ENCODE measurements at regions not wholly inside any gene's neighbourhood (a gene's known extent, or its start where the extent isn't known, plus 50 kb on each side); places are given as distances from the start of the nearest gene placed in this dataset.
"Not testable (repeated sequence)": the region's sequence is repeated elsewhere in the genome, so short reads cannot be mapped to it uniquely, and the experiment has no call there.

DNA sequence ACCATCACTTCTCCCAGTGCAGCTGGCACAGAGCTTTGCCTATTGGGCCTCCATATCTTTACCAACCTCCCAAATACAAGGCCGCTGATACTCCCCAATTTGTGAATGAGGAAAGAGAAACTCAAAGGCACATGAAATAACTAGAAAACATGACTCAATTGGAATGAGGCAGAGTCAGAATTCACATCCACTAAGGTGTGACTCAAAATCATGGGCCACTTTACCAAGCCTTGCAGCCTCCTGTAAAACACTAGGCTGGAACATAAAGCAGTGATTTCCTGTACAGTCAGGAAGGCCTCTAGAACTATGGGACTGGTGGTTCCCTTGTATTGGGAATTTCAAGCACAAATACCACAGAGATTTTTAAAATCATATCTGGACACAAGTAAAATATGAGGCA is 128.6 kb downstream of the DCLK3 start:
- Histone ChIP-seq H2AK5ac (ENCODE audit: low read length, severe bottlenecking) (no peak overlapping the region), H3K27me3 (ENCODE audit: control insufficient read depth in 1 of 2, insufficient read depth in 1 of 2, low read length in 2 of 2) (no peaks in the 10 kb centered on the region), H3K4me3 (ENCODE audit: insufficient read depth in 1 of 2, low read depth in 1 of 2, low read length in 2 of 2) (no peak overlapping the region), H3K36me3 (ENCODE audit: control insufficient read depth in 1 of 2, insufficient read depth in 2 of 2, low read depth in 1 of 2, low read length in 2 of 2) (no peaks in the 10 kb centered on the region), H3K4me1 (ENCODE audit: control insufficient read depth, insufficient read depth, low read depth, low read length) (no peaks in the 10 kb centered on the region), H2BK15ac (ENCODE audit: low read depth, poor library complexity, severe bottlenecking) (no peak overlapping the region), H3K79me1 (replicated peaks; ENCODE audit: low read length, poor library complexity, severe bottlenecking) (no peaks in the 10 kb centered on the region), H4K91ac (ENCODE audit: low read length) (no peak overlapping the region), H4K8ac (ENCODE audit: low read length) (peak overlapping the region; percentile 20), H3K27ac (ENCODE audit: low read length, poor library complexity, severe bottlenecking) (no peak overlapping the region), H3K14ac (ENCODE audit: low read length in 2 of 2) (no peak overlapping the region), H2AFZ (ENCODE audit: low read depth, low read length) (no peak overlapping the region), H2BK12ac (ENCODE audit: low read length in 2 of 2) (no peak overlapping the region), H3K23ac (ENCODE audit: low read length in 2 of 2) (no peak overlapping the region), H3K9me3 (ENCODE audit: control insufficient read depth, low read length) (no peaks in the 10 kb centered on the region), H3K18ac (ENCODE audit: low read depth in 1 of 2, low read length in 2 of 2) (no peak overlapping the region), H2BK5ac (ENCODE audit: low read depth, low read length, poor library complexity, severe bottlenecking) (no peak overlapping the region), H3K4me2 (ENCODE audit: low read length, poor library complexity, severe bottlenecking) (no peak overlapping the region), H3K9ac (ENCODE audit: low read length) (no peak overlapping the region), H2BK120ac (ENCODE audit: low read depth, low read length) (no peak overlapping the region), H3K4ac (ENCODE audit: low read depth in 1 of 2, low read length in 2 of 2) (no peak overlapping the region)
- no peak for DNase-seq
- 88% methylated on average over 1 of the region's 1 CpG for WGBS

- not testable (repeated sequence) for H3K4me2 ChIP-seq (ENCODE audit: low read length, poor library complexity, severe bottlenecking); H3K23ac ChIP-seq (ENCODE audit: low read length in 2 of 2); H3K36me3 ChIP-seq (ENCODE audit: control insufficient read depth in 1 of 2, insufficient read depth in 2 of 2, low read depth in 1 of 2, low read length in 2 of 2); DNase-seq; H3K9me3 ChIP-seq (ENCODE audit: control insufficient read depth, low read length); H2BK120ac ChIP-seq (ENCODE audit: low read depth, low read length); H4K8ac ChIP-seq (ENCODE audit: low read length); H4K91ac ChIP-seq (ENCODE audit: low read length); H3K4ac ChIP-seq (ENCODE audit: low read depth in 1 of 2, low read length in 2 of 2); H2AK5ac ChIP-seq (ENCODE audit: low read length, severe bottlenecking); H3K4me1 ChIP-seq (ENCODE audit: control insufficient read depth, insufficient read depth, low read depth, low read length); H3K27ac ChIP-seq (ENCODE audit: low read length, poor library complexity, severe bottlenecking); H2BK12ac ChIP-seq (ENCODE audit: low read length in 2 of 2); H3K18ac ChIP-seq (ENCODE audit: low read depth in 1 of 2, low read length in 2 of 2); H3K79me1 ChIP-seq (replicated peaks; ENCODE audit: low read length, poor library complexity, severe bottlenecking); H3K27me3 ChIP-seq (ENCODE audit: control insufficient read depth in 1 of 2, insufficient read depth in 1 of 2, low read length in 2 of 2); H2BK15ac ChIP-seq (ENCODE audit: low read depth, poor library complexity, severe bottlenecking); H2AFZ ChIP-seq (ENCODE audit: low read depth, low read length); H3K14ac ChIP-seq (ENCODE audit: low read length in 2 of 2); H3K9ac ChIP-seq (ENCODE audit: low read length); H3K4me3 ChIP-seq (ENCODE audit: insufficient read depth in 1 of 2, low read depth in 1 of 2, low read length in 2 of 2); H2BK5ac ChIP-seq (ENCODE audit: low read depth, low read length, poor library complexity, severe bottlenecking)
- 97% methylated on average over 20 of the region's 39 CpGs for WGBS
These were observed 130.5 kb downstream of the DCLK3 start for GRCh38 chr3:36633897-36634296.

DNA sequence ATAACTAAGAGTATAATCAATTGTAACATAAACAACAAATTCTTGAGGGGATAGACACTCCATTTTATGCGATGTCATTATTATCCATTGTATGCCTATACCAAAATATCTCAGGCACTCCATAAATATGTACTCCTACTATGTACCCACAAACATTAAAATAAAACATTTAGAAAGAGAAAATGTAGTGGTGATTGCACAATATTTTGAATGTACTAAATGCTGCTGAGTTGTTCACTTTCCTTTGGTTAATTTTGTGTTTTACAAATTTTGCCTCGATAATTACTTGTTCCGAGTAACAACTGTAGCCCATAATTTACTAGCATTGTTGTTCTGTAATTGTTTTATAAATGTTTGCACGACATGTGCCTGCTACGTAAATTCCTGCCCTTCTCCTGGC is 131.3 kb downstream of the DCLK3 start:
- no peak overlapping the region for H2AK5ac ChIP-seq (ENCODE audit: low read length, severe bottlenecking)
- DNase-seq, result no peak
- H3K4me1 ChIP-seq (ENCODE audit: control insufficient read depth, insufficient read depth, low read depth, low read length), result no peaks in the 10 kb centered on the region
- no peak overlapping the region for H3K4me2 ChIP-seq (ENCODE audit: low read length, poor library complexity, severe bottlenecking)
- no peak overlapping the region for H3K23ac ChIP-seq (ENCODE audit: low read length in 2 of 2)
- no peaks in the 10 kb centered on the region for H3K9me3 ChIP-seq (ENCODE audit: control insufficient read depth, low read length)
- no peak overlapping the region for H2BK120ac ChIP-seq (ENCODE audit: low read depth, low read length)
- no peak overlapping the region for H3K4ac ChIP-seq (ENCODE audit: low read depth in 1 of 2, low read length in 2 of 2)
- no peak overlapping the region for H3K4me3 ChIP-seq (ENCODE audit: insufficient read depth in 1 of 2, low read depth in 1 of 2, low read length in 2 of 2)
- H3K27me3 ChIP-seq (ENCODE audit: control insufficient read depth in 1 of 2, insufficient read depth in 1 of 2, low read length in 2 of 2), result no peaks in the 10 kb centered on the region
- no peak overlapping the region for H2BK12ac ChIP-seq (ENCODE audit: low read length in 2 of 2)
- no peak overlapping the region for H4K8ac ChIP-seq (ENCODE audit: low read length)
- no peak overlapping the region for H3K18ac ChIP-seq (ENCODE audit: low read depth in 1 of 2, low read length in 2 of 2)
- no peak overlapping the region for H4K91ac ChIP-seq (ENCODE audit: low read length)
- H3K14ac ChIP-seq (ENCODE audit: low read length in 2 of 2), result no peak overlapping the region
- no peaks in the 10 kb centered on the region for H3K36me3 ChIP-seq (ENCODE audit: control insufficient read depth in 1 of 2, insufficient read depth in 2 of 2, low read depth in 1 of 2, low read length in 2 of 2)
- 100% methylated on average over 3 of the region's 5 CpGs for WGBS
- H2BK15ac ChIP-seq (ENCODE audit: low read depth, poor library complexity, severe bottlenecking), result no peak overlapping the region
- no peak overlapping the region for H3K27ac ChIP-seq (ENCODE audit: low read length, poor library complexity, severe bottlenecking)
- no peak overlapping the region for H2BK5ac ChIP-seq (ENCODE audit: low read depth, low read length, poor library complexity, severe bottlenecking)
- no peak overlapping the region for H2AFZ ChIP-seq (ENCODE audit: low read depth, low read length)
- H3K9ac ChIP-seq (ENCODE audit: low read length), result no peak overlapping the region
- no peaks in the 10 kb centered on the region for H3K79me1 ChIP-seq (replicated peaks; ENCODE audit: low read length, poor library complexity, severe bottlenecking)

DNA sequence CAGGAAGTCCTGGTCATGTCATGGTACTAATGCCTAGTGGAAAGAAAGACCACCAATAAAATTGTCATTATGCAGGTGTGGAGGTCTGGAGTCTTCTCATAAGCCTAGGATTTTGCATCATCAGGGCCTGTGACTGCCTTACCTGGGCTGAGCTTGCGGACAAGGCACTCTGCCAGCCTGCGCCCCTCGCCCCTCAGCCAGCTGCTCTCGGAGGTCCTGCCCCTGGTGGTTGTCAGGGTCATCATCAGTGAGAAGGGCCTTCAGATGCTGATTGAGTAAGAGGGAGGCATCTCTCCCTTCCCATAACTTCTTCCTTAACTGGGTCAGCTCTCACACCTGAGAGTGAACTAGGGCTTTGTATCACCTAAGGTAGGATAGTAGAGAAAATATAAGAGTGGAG is 132.8 kb downstream of the DCLK3 start:
- H2BK12ac ChIP-seq (ENCODE audit: low read length in 2 of 2), result no peak overlapping the region
- 77% methylated on average over 4 of the region's 4 CpGs for WGBS
- no peak overlapping the region for H4K8ac ChIP-seq (ENCODE audit: low read length)
- no peaks in the 10 kb centered on the region for H3K4me1 ChIP-seq (ENCODE audit: control insufficient read depth, insufficient read depth, low read depth, low read length)
- no peaks in the 10 kb centered on the region for H3K79me1 ChIP-seq (replicated peaks; ENCODE audit: low read length, poor library complexity, severe bottlenecking)
- no peak for DNase-seq
- no peaks in the 10 kb centered on the region for H3K36me3 ChIP-seq (ENCODE audit: control insufficient read depth in 1 of 2, insufficient read depth in 2 of 2, low read depth in 1 of 2, low read length in 2 of 2)
- no peak overlapping the region for H2BK15ac ChIP-seq (ENCODE audit: low read depth, poor library complexity, severe bottlenecking)
- no peak overlapping the region for H2AFZ ChIP-seq (ENCODE audit: low read depth, low read length)
- H3K4ac ChIP-seq (ENCODE audit: low read depth in 1 of 2, low read length in 2 of 2), result no peak overlapping the region
- H3K9ac ChIP-seq (ENCODE audit: low read length), result no peak overlapping the region
- no peak overlapping the region for H3K4me2 ChIP-seq (ENCODE audit: low read length, poor library complexity, severe bottlenecking)
- no peak overlapping the region for H2AK5ac ChIP-seq (ENCODE audit: low read length, severe bottlenecking)
- H2BK120ac ChIP-seq (ENCODE audit: low read depth, low read length), result no peak overlapping the region
- H3K14ac ChIP-seq (ENCODE audit: low read length in 2 of 2), result no peak overlapping the region
- H3K18ac ChIP-seq (ENCODE audit: low read depth in 1 of 2, low read length in 2 of 2), result no peak overlapping the region
- H3K23ac ChIP-seq (ENCODE audit: low read length in 2 of 2), result no peak overlapping the region
- H2BK5ac ChIP-seq (ENCODE audit: low read depth, low read length, poor library complexity, severe bottlenecking), result no peak overlapping the region
- no peak overlapping the region for H4K91ac ChIP-seq (ENCODE audit: low read length)
- no peaks in the 10 kb centered on the region for H3K27me3 ChIP-seq (ENCODE audit: control insufficient read depth in 1 of 2, insufficient read depth in 1 of 2, low read length in 2 of 2)
- no peaks in the 10 kb centered on the region for H3K9me3 ChIP-seq (ENCODE audit: control insufficient read depth, low read length)
- H3K27ac ChIP-seq (ENCODE audit: low read length, poor library complexity, severe bottlenecking), result no peak overlapping the region
- H3K4me3 ChIP-seq (ENCODE audit: insufficient read depth in 1 of 2, low read depth in 1 of 2, low read length in 2 of 2), result no peak overlapping the region

All from mesenchymal stem cell (in vitro differentiated cells and primary cell).